Breast epithelium (tissue), 3 donors: ENCODE measurements at regions not wholly inside any gene's neighbourhood (a gene's known extent, or its start where the extent isn't known, plus 50 kb on each side); places are given as distances from the start of the nearest gene placed in this dataset.

ENCODE experiments used
- POLR2AphosphoS5 ChIP-seq, 3 donors: sonication (generic); formaldehyde crosslinking; IDR thresholded peaks; one replicate each; pipeline ENCODE4 v1.6.1; 2017; ENCODE audit warnings: antibody characterized with exemption in 3 of 3
- TF ChIP-seq, protein P1 (sequence below), 3 donors: fragments of 450-650 bp; IDR thresholded peaks; one replicate each; pipeline ENCODE4 v1.5.1; 2016 to 2017; ENCODE audit warnings: antibody characterized with exemption in 3 of 3, mild to moderate bottlenecking in 3 of 3, moderate library complexity in 3 of 3

DNA sequence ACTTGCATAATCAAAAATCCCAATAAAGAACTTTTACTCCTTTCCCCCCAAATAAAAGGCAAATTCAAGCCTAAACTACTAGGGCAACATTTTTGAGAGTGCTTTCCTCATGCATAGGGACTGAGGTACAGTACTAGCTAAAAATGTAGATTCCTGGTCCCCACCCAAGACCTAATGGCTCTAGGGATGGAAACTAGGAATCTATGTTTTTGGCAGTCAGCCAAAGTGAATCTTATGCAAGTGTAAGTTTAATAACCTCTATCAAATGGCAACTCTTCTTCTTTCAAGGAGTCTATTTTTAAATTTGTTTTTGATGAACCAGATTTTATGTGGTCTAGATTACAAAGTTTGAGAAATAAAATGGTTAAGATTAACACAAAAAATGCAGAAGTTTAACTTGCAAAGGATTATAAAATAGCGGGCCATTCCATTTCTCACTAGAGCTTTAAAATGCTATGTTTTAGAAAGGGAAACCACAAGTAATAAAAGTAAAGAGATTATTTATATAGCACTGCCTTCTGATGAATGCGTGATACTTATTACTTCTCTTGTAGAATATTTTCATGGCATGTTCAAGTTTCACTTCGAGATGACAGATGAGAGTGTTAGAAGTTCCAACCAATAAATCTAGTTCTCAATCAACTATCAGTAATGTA is 70.4 kb upstream of the MDFIC start:
- TF ChIP-seq, protein P1, sequence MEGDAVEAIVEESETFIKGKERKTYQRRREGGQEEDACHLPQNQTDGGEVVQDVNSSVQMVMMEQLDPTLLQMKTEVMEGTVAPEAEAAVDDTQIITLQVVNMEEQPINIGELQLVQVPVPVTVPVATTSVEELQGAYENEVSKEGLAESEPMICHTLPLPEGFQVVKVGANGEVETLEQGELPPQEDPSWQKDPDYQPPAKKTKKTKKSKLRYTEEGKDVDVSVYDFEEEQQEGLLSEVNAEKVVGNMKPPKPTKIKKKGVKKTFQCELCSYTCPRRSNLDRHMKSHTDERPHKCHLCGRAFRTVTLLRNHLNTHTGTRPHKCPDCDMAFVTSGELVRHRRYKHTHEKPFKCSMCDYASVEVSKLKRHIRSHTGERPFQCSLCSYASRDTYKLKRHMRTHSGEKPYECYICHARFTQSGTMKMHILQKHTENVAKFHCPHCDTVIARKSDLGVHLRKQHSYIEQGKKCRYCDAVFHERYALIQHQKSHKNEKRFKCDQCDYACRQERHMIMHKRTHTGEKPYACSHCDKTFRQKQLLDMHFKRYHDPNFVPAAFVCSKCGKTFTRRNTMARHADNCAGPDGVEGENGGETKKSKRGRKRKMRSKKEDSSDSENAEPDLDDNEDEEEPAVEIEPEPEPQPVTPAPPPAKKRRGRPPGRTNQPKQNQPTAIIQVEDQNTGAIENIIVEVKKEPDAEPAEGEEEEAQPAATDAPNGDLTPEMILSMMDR (IDR thresholded peaks at IDR 0.05) = no peak
- TF ChIP-seq POLR2AphosphoS5 (IDR thresholded peaks at IDR 0.05) = no peak
